DOHH2 (cell line): ENCODE measurements at regions not wholly inside any gene's neighbourhood (a gene's known extent, or its start where the extent isn't known, plus 50 kb on each side); places are given as distances from the start of the nearest gene placed in this dataset.

Experiments
- H3F3A ChIP-seq: fragments of 200-600 bp; sonication (generic), shearing (Covaris generic); 2 replicates; pipeline ENCODE4 v1.6.0; 2016; ENCODE audit warnings: antibody characterized with exemption, mild to moderate bottlenecking; ENCODE audit not compliant: control insufficient read depth, insufficient read depth
- H3K27ac ChIP-seq: fragments of 200-600 bp; sonication (generic); 2 replicates; pipeline ENCODE4 v1.5.1; 2014; ENCODE audit warnings: low read depth, mild to moderate bottlenecking, low read length, moderate library complexity
- H3K27me3 ChIP-seq: fragments of 200-600 bp; sonication (generic); 2 replicates; pipeline ENCODE4 v1.6.1; 2014; ENCODE audit warnings: mild to moderate bottlenecking, low read length, mixed read lengths; ENCODE audit not compliant: control insufficient read depth
- H3K36me3 ChIP-seq: fragments of 200-600 bp; sonication (generic); 2 replicates; pipeline ENCODE4 v1.6.1; 2014; ENCODE audit warnings: mild to moderate bottlenecking, low read length, moderate library complexity, mixed read lengths; ENCODE audit not compliant: control insufficient read depth
- H3K4me1 ChIP-seq: fragments of 200-600 bp; sonication (generic); 2 replicates; pipeline ENCODE4 v1.6.1; 2014; ENCODE audit warnings: mild to moderate bottlenecking, low read length, mixed read lengths; ENCODE audit not compliant: control insufficient read depth
- H3K4me2 ChIP-seq: fragments of 200-600 bp; sonication (generic); 2 replicates; pipeline ENCODE4 v1.6.0; 2014; ENCODE audit warnings: mild to moderate bottlenecking, low read length, moderate library complexity
- H3K4me3 ChIP-seq: fragments of 200-600 bp; sonication (generic); 2 replicates; pipeline ENCODE4 v1.5.1; 2014; ENCODE audit warnings: mild to moderate bottlenecking, low read length, mixed read lengths
- H3K79me2 ChIP-seq: fragments of 200-600 bp; sonication (generic); 2 replicates; pipeline ENCODE4 v1.6.1; 2014; ENCODE audit warnings: mild to moderate bottlenecking, low read length, mixed read lengths; ENCODE audit not compliant: control insufficient read depth
- H3K9me2 ChIP-seq: fragments of 200-600 bp; sonication (generic); replicated peaks from 2 replicates; pipeline ENCODE4 v1.6.1; 2014; ENCODE audit warnings: mild to moderate bottlenecking, low read length, mixed read lengths; ENCODE audit not compliant: control insufficient read depth
- H3K9me3 ChIP-seq: fragments of 200-600 bp; sonication (generic); 2 replicates; pipeline ENCODE4 v1.6.1; 2014; ENCODE audit warnings: antibody characterized with exemption, low read length, mixed read lengths; ENCODE audit not compliant: control insufficient read depth, insufficient read depth
- H4K20me1 ChIP-seq: fragments of 200-600 bp; sonication (generic); 2 replicates; pipeline ENCODE4 v1.6.0; 2014; ENCODE audit warnings: low read depth, mild to moderate bottlenecking, antibody characterized with exemption, low read length, moderate library complexity; ENCODE audit not compliant: control insufficient read depth, insufficient read depth
- EZH2phosphoT487 ChIP-seq: fragments of 200-600 bp; sonication (generic); IDR thresholded peaks from 2 replicates; pipeline ENCODE4 v1.6.1; 2017; ENCODE audit warnings: borderline replicate concordance, mild to moderate bottlenecking, antibody characterized with exemption, low read length, moderate library complexity, mixed read lengths
- TF ChIP-seq, protein P1 (sequence below): fragments of 200-600 bp; sonication (generic); IDR thresholded peaks from one replicate; pipeline ENCODE4 v1.5.1; 2014; ENCODE audit warnings: antibody characterized with exemption, mild to moderate bottlenecking, low read depth, low read length; ENCODE audit not compliant: poor library complexity, severe bottlenecking

DNA sequence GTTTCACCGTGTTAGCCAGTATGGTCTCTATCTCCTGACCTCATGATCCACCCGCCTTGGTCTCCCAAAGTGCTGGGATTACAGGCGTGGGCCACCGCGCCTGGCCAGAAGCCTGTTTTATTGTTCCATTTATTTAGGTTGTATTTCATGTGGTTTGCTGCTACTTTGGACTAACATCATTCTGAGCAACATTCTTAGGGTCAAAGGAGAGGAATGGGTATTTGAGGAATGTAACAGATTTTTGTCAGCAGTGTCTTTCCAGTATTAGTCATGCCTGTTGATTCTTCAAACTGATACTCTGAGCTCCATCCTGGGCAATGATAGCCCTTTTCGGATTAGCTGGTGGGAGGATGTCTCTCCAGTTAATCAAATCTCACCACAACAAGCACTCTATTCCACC is 213.0 kb upstream of the CITED2 start:
- no peak overlapping the region for H3K27ac ChIP-seq
- no peaks in the 10 kb centered on the region for H3F3A ChIP-seq
- H3K36me3 ChIP-seq, result no peaks in the 10 kb centered on the region
- TF ChIP-seq EZH2phosphoT487, result no peak
- TF ChIP-seq, protein P1, sequence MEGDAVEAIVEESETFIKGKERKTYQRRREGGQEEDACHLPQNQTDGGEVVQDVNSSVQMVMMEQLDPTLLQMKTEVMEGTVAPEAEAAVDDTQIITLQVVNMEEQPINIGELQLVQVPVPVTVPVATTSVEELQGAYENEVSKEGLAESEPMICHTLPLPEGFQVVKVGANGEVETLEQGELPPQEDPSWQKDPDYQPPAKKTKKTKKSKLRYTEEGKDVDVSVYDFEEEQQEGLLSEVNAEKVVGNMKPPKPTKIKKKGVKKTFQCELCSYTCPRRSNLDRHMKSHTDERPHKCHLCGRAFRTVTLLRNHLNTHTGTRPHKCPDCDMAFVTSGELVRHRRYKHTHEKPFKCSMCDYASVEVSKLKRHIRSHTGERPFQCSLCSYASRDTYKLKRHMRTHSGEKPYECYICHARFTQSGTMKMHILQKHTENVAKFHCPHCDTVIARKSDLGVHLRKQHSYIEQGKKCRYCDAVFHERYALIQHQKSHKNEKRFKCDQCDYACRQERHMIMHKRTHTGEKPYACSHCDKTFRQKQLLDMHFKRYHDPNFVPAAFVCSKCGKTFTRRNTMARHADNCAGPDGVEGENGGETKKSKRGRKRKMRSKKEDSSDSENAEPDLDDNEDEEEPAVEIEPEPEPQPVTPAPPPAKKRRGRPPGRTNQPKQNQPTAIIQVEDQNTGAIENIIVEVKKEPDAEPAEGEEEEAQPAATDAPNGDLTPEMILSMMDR, result no peak
- H3K79me2 ChIP-seq, result no peaks in the 10 kb centered on the region
- no peaks in the 10 kb centered on the region for H3K9me3 ChIP-seq
- no peak overlapping the region for H3K4me3 ChIP-seq
- no peak overlapping the region for H3K4me2 ChIP-seq
- H3K4me1 ChIP-seq, result no peaks in the 10 kb centered on the region
- H3K27me3 ChIP-seq, result peaks cover 11% of the 10 kb centered on the region
- no peaks in the 10 kb centered on the region for H4K20me1 ChIP-seq
- H3K9me2 ChIP-seq, result no peaks in the 10 kb centered on the region

GRCh38 chr6:139586273-139586672 is 211.8 kb upstream of the CITED2 start:
- H3F3A ChIP-seq, result no peaks in the 10 kb centered on the region
- no peaks in the 10 kb centered on the region for H3K4me1 ChIP-seq
- TF ChIP-seq, protein P1, result no peak
- no peak for TF ChIP-seq EZH2phosphoT487
- no peaks in the 10 kb centered on the region for H3K79me2 ChIP-seq
- H3K9me2 ChIP-seq, result no peaks in the 10 kb centered on the region
- H3K36me3 ChIP-seq, result no peaks in the 10 kb centered on the region
- H3K4me2 ChIP-seq, result no peak overlapping the region
- H3K9me3 ChIP-seq, result no peaks in the 10 kb centered on the region
- H3K4me3 ChIP-seq, result no peak overlapping the region
- no peak overlapping the region for H3K27ac ChIP-seq
- H4K20me1 ChIP-seq, result no peaks in the 10 kb centered on the region
- peaks cover 8% of the 10 kb centered on the region for H3K27me3 ChIP-seq

- TF ChIP-seq, protein P1, result no peak
- TF ChIP-seq EZH2phosphoT487, result no peak
- no peaks in the 10 kb centered on the region for H3K36me3 ChIP-seq
- H3K79me2 ChIP-seq, result no peaks in the 10 kb centered on the region
- H3K9me2 ChIP-seq, result no peaks in the 10 kb centered on the region
- no peaks in the 10 kb centered on the region for H4K20me1 ChIP-seq
- no peak overlapping the region for H3K4me3 ChIP-seq
- no peaks in the 10 kb centered on the region for H3F3A ChIP-seq
- no peaks in the 10 kb centered on the region for H3K9me3 ChIP-seq
- H3K4me2 ChIP-seq, result no peak overlapping the region
- H3K4me1 ChIP-seq, result no peaks in the 10 kb centered on the region
- no peak overlapping the region for H3K27ac ChIP-seq
- H3K27me3 ChIP-seq, result peaks cover 4% of the 10 kb centered on the region
Observed at GRCh38 chr6:139584599-139584998, 210.2 kb upstream of the CITED2 start.

GRCh38 chr6:139583420-139583819 is 209.0 kb upstream of the CITED2 start:
- Histone ChIP-seq H3K79me2 (no peaks in the 10 kb centered on the region), H3K27ac (no peak overlapping the region), H3K27me3 (no peaks in the 10 kb centered on the region; the same call in none of the 2 replicates), H4K20me1 (no peaks in the 10 kb centered on the region), H3K9me3 (no peaks in the 10 kb centered on the region), H3K4me1 (no peaks in the 10 kb centered on the region), H3K36me3 (no peaks in the 10 kb centered on the region), H3K4me2 (no peak overlapping the region), H3K9me2 (no peaks in the 10 kb centered on the region), H3F3A (no peaks in the 10 kb centered on the region), H3K4me3 (no peak overlapping the region)
- TF ChIP-seq EZH2phosphoT487, result no peak
- TF ChIP-seq, protein P1, result no peak
